ENCODE measurements at regions not wholly inside any gene's neighbourhood (a gene's known extent, or its start where the extent isn't known, plus 50 kb on each side); places are given as distances from the start of the nearest gene placed in this dataset.
"Not testable (repeated sequence)": the region's sequence is repeated elsewhere in the genome, so short reads cannot be mapped to it uniquely, and the experiment has no call there.

- no peak overlapping the region for H3K4me3 ChIP-seq (ENCODE audit: low read depth, low read length)
- H3K27ac ChIP-seq = no peak overlapping the region
- peaks cover 92% of the 10 kb centered on the region for H3K27me3 ChIP-seq (ENCODE audit: insufficient read depth, low read depth, severe bottlenecking)
- H3K36me3 ChIP-seq = no peaks in the 10 kb centered on the region
- TF ChIP-seq CTCF (IDR thresholded peaks at IDR 0.05; ENCODE audit: low read depth, low read length) = no peak
- H3K9me3 ChIP-seq (ENCODE audit: severe bottlenecking) = peaks cover 36% of the 10 kb centered on the region
- no peak for DNase-seq
Measured at GRCh38 chr6:27143474-27144026, 104.0 kb upstream of the PRSS16 start.

GRCh38 chr6:27144740-27145079 is 102.8 kb upstream of the PRSS16 start:
- Histone ChIP-seq H3K4me3 (ENCODE audit: low read depth, low read length) (no peak overlapping the region), H3K27me3 (ENCODE audit: insufficient read depth, low read depth, severe bottlenecking) (peaks cover 89% of the 10 kb centered on the region), H3K36me3 (no peaks in the 10 kb centered on the region), H3K9me3 (ENCODE audit: severe bottlenecking) (peaks cover 33% of the 10 kb centered on the region), H3K27ac (no peak overlapping the region)
- TF ChIP-seq CTCF (IDR thresholded peaks at IDR 0.05; ENCODE audit: low read depth, low read length) = no peak
- DNase-seq = no peak

GRCh38 chr6:27145731-27146455 is 101.6 kb upstream of the PRSS16 start:
- no peak for DNase-seq
- Histone ChIP-seq H3K4me3 (ENCODE audit: low read depth, low read length) (no peak overlapping the region), H3K27me3 (ENCODE audit: insufficient read depth, low read depth, severe bottlenecking) (peaks cover 91% of the 10 kb centered on the region), H3K27ac (no peak overlapping the region), H3K9me3 (ENCODE audit: severe bottlenecking) (peaks cover 33% of the 10 kb centered on the region), H3K36me3 (no peaks in the 10 kb centered on the region)
- no peak for TF ChIP-seq CTCF (IDR thresholded peaks at IDR 0.05; ENCODE audit: low read depth, low read length)

GRCh38 chr6:27146456-27146705 is 101.1 kb upstream of the PRSS16 start:
- H3K4me3 ChIP-seq (ENCODE audit: low read depth, low read length); H3K36me3 ChIP-seq; H3K27ac ChIP-seq; DNase-seq: not testable (repeated sequence)
- peaks cover 33% of the 10 kb centered on the region for H3K9me3 ChIP-seq (ENCODE audit: severe bottlenecking)
- peaks cover 89% of the 10 kb centered on the region for H3K27me3 ChIP-seq (ENCODE audit: insufficient read depth, low read depth, severe bottlenecking)

- Histone ChIP-seq H3K9me3 (ENCODE audit: severe bottlenecking) (peaks cover 33% of the 10 kb centered on the region), H3K4me3 (ENCODE audit: low read depth, low read length) (no peak overlapping the region), H3K27me3 (ENCODE audit: insufficient read depth, low read depth, severe bottlenecking) (peaks cover 89% of the 10 kb centered on the region), H3K27ac (no peak overlapping the region), H3K36me3 (no peaks in the 10 kb centered on the region)
- no peak for TF ChIP-seq CTCF (IDR thresholded peaks at IDR 0.05; ENCODE audit: low read depth, low read length)
- no peak for DNase-seq
Measured at GRCh38 chr6:27146706-27147505, 100.6 kb upstream of the PRSS16 start.

- Histone ChIP-seq H3K27ac (no peak overlapping the region), H3K27me3 (ENCODE audit: insufficient read depth, low read depth, severe bottlenecking) (peaks cover 91% of the 10 kb centered on the region), H3K36me3 (no peaks in the 10 kb centered on the region), H3K9me3 (ENCODE audit: severe bottlenecking) (peaks cover 33% of the 10 kb centered on the region), H3K4me3 (ENCODE audit: low read depth, low read length) (no peak overlapping the region)
- DNase-seq = no peak
- no peak for TF ChIP-seq CTCF (IDR thresholded peaks at IDR 0.05; ENCODE audit: low read depth, low read length)
Measured at GRCh38 chr6:27148404-27148795, 99.1 kb upstream of the PRSS16 start.

All from WERI-Rb-1 (cell line).